OCI-LY7 (cell line): ENCODE measurements at regions not wholly inside any gene's neighbourhood (a gene's known extent, or its start where the extent isn't known, plus 50 kb on each side); places are given as distances from the start of the nearest gene placed in this dataset.

Source experiments
- BruUV-seq: library from RNA; stranded (reverse); fragments of 400-500 nt; replicated peaks from 2 replicates; lab custom pipeline; 2021; lab: Mats Ljungman, UMichigan
- CTCF ChIA-PET: fragments of 300-600 bp; sonication (Branson Sonifier 250); formaldehyde crosslinking; loops from one replicate; lab custom pipeline; 2022; ENCODE audit warnings: antibody characterized with exemption; ENCODE audit not compliant: unreplicated experiment; lab: Charles Lee
- POLR2A ChIA-PET: fragments of 300-600 bp; sonication (Branson Sonifier 250); formaldehyde crosslinking; loops from one replicate; lab custom pipeline; 2022; ENCODE audit warnings: antibody characterized with exemption; lab: Charles Lee
- DNase-seq: peaks from one replicate; pipeline ENCODE4 v3.0.0-alpha.2; 2015; ENCODE audit warnings: low spot score
- H2AFZ ChIP-seq: fragments of 200-600 bp; sonication (generic), shearing (Covaris generic); 2 replicates; pipeline ENCODE4 v1.6.1; 2014; ENCODE audit warnings: mild to moderate bottlenecking, antibody characterized with exemption, low read length, moderate library complexity
- H3K27ac ChIP-seq: fragments of 200-600 bp; sonication (generic); 2 replicates; pipeline ENCODE4 v1.5.1; 2014; ENCODE audit warnings: mixed run types, low read depth, mild to moderate bottlenecking, moderate library complexity, low read length, inconsistent platforms; ENCODE audit not compliant: poor library complexity, severe bottlenecking
- H3K36me3 ChIP-seq: fragments of 200-600 bp; sonication (generic); 2 replicates; pipeline ENCODE4 v1.6.1; 2014; ENCODE audit warnings: mild to moderate bottlenecking, antibody characterized with exemption, low read length, moderate library complexity, mixed read lengths; ENCODE audit not compliant: insufficient read depth
- H3K4me1 ChIP-seq: fragments of 200-600 bp; sonication (generic); 2 replicates; pipeline ENCODE4 v1.5.1; 2014; ENCODE audit warnings: mild to moderate bottlenecking, low read length; ENCODE audit not compliant: insufficient read depth, poor library complexity, severe bottlenecking
- H3K4me2 ChIP-seq: fragments of 200-600 bp; sonication (generic); 2 replicates; pipeline ENCODE4 v1.6.1; 2014; ENCODE audit warnings: mild to moderate bottlenecking, low read length
- H3K4me3 ChIP-seq: fragments of 200-600 bp; sonication (generic); 2 replicates; pipeline ENCODE4 v1.5.1; 2014; ENCODE audit warnings: mild to moderate bottlenecking, low read depth, low read length; ENCODE audit not compliant: poor library complexity, severe bottlenecking
- H3K79me2 ChIP-seq: fragments of 200-600 bp; sonication (generic); 2 replicates; pipeline ENCODE4 v1.6.1; 2016; ENCODE audit warnings: low read depth, mild to moderate bottlenecking, low read length, moderate library complexity, mixed read lengths; ENCODE audit not compliant: insufficient read depth
- H3K9me2 ChIP-seq: fragments of 200-600 bp; sonication (generic); 2 replicates; pipeline ENCODE4 v1.6.1; 2016; ENCODE audit warnings: mild to moderate bottlenecking, low read length, mixed read lengths; ENCODE audit not compliant: insufficient read depth
- H3K9me3 ChIP-seq: fragments of 200-600 bp; sonication (generic); 2 replicates; pipeline ENCODE4 v1.6.1; 2014; ENCODE audit warnings: mild to moderate bottlenecking, mixed run types, low read length, mixed read lengths
- H4K20me1 ChIP-seq: fragments of 200-600 bp; sonication (generic); 2 replicates; pipeline ENCODE4 v1.6.1; 2014; ENCODE audit warnings: mild to moderate bottlenecking, antibody characterized with exemption, low read length, moderate library complexity, mixed read lengths; ENCODE audit not compliant: insufficient read depth
- CTCF ChIP-seq: fragments of 200-600 bp; sonication (generic); conservative IDR thresholded peaks from 2 replicates; pipeline ENCODE4 v1.5.1; 2014; ENCODE audit warnings: mild to moderate bottlenecking, antibody characterized with exemption, low read length, moderate library complexity, mixed read lengths
- EZH2phosphoT487 ChIP-seq: fragments of 200-600 bp; sonication (generic); IDR thresholded peaks from 2 replicates; pipeline ENCODE4 v1.6.1; 2018; ENCODE audit warnings: low read depth, borderline replicate concordance, mild to moderate bottlenecking, mixed run types, antibody characterized with exemption, low read length, moderate library complexity, mixed read lengths
- intact Hi-C: fragments of 100-400 bp; cut with micrococcal nuclease; formaldehyde crosslinking; loops from one replicate; pipeline ENCODE4 v1.10.0; 2022; ENCODE audit not compliant: unreplicated experiment

GRCh38 chr15:95600367-95600766, 730.1 kb upstream of the NR2F2 start:
- H3K27ac ChIP-seq: no peak overlapping the region
- H4K20me1 ChIP-seq: no peaks in the 10 kb centered on the region
- DNase-seq: no peak
- H3K36me3 ChIP-seq: no peaks in the 10 kb centered on the region
- no peaks in the 10 kb centered on the region for H3K9me2 ChIP-seq
- H2AFZ ChIP-seq: no peak overlapping the region
- no peak for TF ChIP-seq CTCF
- no peak for TF ChIP-seq EZH2phosphoT487
- ChIA-PET POLR2A (no interaction called here), CTCF (no interaction called here)
- intact Hi-C loops: no loop called here
- no peak overlapping the region for H3K4me3 ChIP-seq
- no peak overlapping the region for H3K4me2 ChIP-seq
- BruUV-seq: no TSS peak
- no peaks in the 10 kb centered on the region for H3K79me2 ChIP-seq
- H3K4me1 ChIP-seq: no peaks in the 10 kb centered on the region
- no peaks in the 10 kb centered on the region for H3K9me3 ChIP-seq

GRCh38 chr15:95600884-95601283, 729.6 kb upstream of the NR2F2 start:
- ChIA-PET POLR2A (interaction anchor here (0.6 kb wide), 1 partner anchor 10 kb away, joined by 3 read pairs; no protein-coding TSS in a partner anchor), CTCF (no interaction called here)
- no TSS peak for BruUV-seq

GRCh38 chr15:95601525-95601924, 729.0 kb upstream of the NR2F2 start:
- no TSS peak for BruUV-seq
- H3K9me2 ChIP-seq: no peaks in the 10 kb centered on the region
- ChIA-PET CTCF (no interaction called here), POLR2A (interaction anchor here (0.6 kb wide), 2 partner anchors 10 to 524 kb away, joined by 3 read pairs; no protein-coding TSS in a partner anchor)
- intact Hi-C loops: no loop called here
- H3K4me3 ChIP-seq: no peak overlapping the region
- H3K79me2 ChIP-seq: no peaks in the 10 kb centered on the region
- no peak overlapping the region for H3K4me2 ChIP-seq
- TF ChIP-seq EZH2phosphoT487 (no peak), CTCF (no peak)
- H3K27ac ChIP-seq: no peak overlapping the region
- H2AFZ ChIP-seq: no peak overlapping the region
- no peak for DNase-seq
- no peaks in the 10 kb centered on the region for H3K36me3 ChIP-seq
- H3K4me1 ChIP-seq: no peaks in the 10 kb centered on the region
- no peaks in the 10 kb centered on the region for H3K9me3 ChIP-seq
- H4K20me1 ChIP-seq: no peaks in the 10 kb centered on the region

More at GRCh38 chr15:95600884-95601283, 729.6 kb upstream of the NR2F2 start:
- intact Hi-C loops: no loop called here
- H3K27ac ChIP-seq: no peak overlapping the region
- TF ChIP-seq CTCF: no peak
- H3K79me2 ChIP-seq: no peaks in the 10 kb centered on the region
- H3K4me2 ChIP-seq: no peak overlapping the region
- no peaks in the 10 kb centered on the region for H3K36me3 ChIP-seq
- DNase-seq: no peak
- no peaks in the 10 kb centered on the region for H3K9me3 ChIP-seq
- H3K9me2 ChIP-seq: no peaks in the 10 kb centered on the region
- no peaks in the 10 kb centered on the region for H3K4me1 ChIP-seq
- no peak overlapping the region for H2AFZ ChIP-seq
- no peaks in the 10 kb centered on the region for H4K20me1 ChIP-seq
- no peak overlapping the region for H3K4me3 ChIP-seq
